NCI-H2107 treated with DMSO at 0.1 percent for 48 hours (cell line): ENCODE measurements at regions not wholly inside any gene's neighbourhood (a gene's known extent, or its start where the extent isn't known, plus 50 kb on each side); places are given as distances from the start of the nearest gene placed in this dataset.

Experiments
- DNase-seq: peaks from one replicate; lab custom pipeline; 2025; ENCODE audit not compliant: unreplicated experiment; lab: John Stamatoyannopoulos, UW

DNA sequence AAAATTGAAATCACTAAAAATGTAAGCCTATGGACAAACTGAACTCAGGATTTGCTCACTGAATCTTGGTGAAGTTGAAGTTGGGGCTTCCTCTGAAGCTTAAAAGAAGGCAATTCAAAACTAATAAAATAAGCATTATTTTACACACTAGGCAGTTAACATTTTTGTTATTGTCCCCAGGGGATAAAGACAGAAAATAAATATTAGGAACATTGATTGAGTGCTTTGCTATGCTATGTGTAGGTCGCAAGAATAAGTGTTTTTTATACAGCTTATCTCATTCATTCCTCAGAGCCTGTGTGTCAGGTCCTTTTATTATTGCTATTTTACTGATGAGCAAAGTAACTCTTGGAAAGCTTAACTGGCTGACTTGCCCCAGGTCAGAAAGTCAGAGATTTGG, 82.2 kb downstream of the ZNF608 start:
- no peak for DNase-seq

DNA sequence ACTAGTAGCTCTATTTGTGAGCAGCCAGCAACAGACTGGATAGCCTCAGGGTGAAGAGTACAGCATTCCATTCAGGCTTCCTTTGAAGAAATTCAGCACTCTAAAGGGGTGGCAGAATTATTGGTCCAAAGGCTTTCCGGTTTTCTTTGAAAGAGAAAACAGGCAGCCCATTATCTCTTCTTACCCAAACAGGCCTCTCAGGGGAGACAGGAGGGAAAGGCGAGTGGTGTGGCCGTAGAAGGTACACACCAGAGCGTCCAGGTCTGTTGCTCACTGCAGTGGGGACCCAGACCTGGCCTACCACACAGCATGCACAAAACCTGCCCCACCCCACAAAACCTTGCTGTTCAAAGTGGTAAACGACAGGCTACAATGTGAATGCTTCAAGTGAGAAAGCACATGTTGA, 83.3 kb downstream of the ZNF608 start:
- DNase-seq = no peak

DNA sequence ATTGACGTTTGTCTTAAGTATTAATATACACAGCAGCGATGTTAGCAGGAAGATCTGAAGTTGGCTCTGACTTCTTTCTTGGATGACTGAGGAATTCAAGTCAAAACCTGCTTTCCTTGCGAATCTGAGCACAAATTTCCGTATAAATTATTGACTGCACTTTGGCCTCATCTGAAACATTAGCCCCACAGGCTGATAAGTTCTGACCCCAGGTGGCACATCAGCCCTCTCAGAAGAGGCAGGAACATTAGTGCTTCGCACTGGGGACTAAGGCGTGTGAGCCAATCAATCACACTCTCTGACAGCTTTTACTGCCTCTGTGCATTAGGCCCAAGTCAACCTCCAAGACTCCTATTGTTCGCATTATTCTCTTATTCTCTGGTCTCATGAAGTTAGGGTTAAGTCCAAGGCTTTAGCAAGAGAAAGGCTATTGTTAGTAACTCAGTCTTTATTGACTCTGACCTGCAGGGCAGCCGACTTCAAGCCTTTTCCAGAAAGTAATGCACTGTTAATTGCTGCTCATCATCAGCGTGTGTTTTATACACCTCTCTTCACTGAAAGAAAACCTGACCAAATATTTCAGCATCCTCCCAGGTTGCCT, 84.2 kb downstream of the ZNF608 start:
- DNase-seq = peak; percentile 11

DNA sequence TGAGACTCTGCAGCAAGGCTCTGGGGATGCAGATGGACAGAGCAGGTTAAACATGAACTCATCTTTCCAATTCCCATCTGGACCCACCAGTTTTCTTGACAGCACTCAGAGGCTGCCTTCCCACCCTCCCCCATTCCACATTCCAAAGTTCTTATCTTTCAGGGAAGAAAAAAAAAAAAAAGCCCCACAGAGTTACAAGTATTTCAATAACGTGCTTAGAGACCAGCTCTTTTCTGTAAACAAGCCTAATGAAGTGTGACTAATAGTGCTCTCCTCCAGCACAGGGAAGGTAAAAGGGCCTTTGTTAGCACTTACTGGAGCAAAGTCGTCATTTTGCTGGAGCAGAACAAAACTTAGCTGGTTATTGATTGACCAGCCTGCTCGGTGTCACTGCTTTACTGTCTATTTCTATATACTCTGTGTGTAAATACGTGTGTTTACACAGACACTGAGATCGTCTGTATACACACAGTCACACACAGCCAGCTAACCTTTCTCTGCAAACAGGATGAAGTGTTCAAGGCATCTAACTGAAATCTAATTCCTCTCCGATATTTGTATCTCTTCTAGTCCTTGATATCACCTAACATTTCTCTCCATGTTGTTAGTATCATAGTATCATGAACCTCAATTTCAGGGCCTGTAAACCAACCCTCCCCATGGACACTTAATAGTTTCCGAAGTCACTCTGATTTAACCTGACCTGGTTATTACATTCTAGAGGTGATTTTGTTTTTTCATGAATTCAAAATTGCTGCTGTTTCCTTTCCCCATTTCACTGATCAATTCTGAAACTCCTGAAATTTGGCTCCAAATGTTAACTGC, 84.9 kb downstream of the ZNF608 start:
- peak; percentile 64 for DNase-seq

DNA sequence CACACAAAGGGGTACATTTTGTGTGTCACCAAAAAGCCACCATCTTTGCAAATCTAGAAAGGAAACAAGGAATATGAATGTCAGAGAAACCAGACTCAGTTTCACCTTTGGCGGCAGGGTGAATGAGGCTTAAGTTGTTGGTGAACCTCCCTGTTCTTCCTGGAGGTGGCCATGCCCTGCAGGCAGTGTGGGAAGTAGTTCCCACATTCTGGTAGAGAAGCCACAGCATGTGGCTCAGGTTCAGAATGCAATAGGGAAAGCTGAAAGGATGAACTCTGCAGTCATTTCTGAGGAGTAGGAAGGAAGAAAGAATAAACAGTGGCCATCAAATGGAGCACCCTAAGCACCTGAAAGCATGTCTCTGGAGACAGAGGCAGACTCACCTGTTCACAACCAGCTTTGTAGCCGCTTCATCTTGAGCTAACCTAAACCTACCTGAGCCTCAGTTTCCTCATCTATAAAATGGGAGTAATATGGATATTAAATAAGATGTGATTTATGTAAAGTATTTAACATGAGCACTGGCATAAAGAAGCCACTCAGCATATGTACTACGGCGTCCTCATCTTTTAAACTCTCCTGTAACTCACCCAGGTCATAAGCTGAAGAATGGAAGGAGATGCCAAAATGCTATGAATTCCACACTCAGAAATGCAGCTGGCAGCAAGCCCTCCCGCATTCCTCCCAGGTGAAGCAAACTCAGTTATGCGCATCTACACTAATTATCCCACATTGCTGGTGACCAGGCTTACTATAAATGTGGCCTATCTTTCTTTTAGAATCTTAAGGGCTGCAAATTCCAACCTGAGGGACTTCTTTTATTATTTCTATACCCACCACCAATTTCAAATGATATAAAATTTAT, 86.0 kb downstream of the ZNF608 start:
- DNase-seq = no peak

DNA sequence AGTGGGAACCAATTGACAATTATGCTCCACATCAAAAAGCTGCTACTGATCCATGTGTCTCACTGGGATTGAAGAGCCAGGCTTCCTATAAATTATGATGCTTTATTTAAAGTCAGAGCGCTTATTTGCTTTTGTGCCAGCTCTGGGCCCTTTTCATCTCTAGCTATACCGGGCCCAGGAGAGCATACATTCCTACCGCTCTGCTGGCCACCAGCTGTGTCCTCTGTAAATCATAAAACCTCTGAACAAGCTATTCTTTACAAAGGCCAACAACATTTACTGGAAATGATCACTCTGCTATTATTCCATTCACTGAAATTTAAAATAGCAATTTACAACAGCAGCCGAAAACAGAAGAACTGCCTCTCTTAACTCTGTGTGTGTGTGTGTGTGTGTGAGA, 86.6 kb downstream of the ZNF608 start:
- DNase-seq = peak; percentile 11

DNA sequence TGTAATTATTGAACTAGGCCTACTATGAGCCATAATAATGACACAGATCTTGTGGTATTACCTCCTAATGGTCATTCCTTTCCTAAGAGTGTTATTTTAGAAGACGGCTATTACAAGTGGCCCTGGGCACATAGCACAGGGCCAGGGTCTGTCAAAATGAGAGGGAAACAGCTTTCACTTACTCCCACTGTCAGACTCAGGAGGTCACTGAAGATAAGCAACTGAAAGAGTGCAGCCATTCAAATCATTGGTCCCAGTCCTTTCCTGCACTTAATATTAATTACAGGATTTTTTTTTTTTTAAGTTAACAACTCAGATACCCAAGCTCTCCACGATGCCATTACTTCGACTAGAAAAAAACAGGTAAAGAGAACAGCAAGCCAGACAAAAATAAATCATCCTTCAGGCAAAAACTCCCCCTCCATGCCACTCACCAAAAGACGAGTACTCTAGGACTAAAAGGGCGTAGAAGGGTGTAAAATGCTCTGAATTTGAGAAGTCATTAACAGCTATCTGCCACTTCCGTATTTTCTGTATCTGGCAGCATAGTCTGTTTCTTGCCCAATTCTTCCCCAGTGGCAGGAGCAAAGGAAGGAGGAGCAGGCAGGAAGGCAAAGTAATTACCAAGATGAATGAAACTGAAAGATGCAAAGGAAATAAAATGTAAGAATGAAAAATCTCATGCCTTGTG, 87.4 kb downstream of the ZNF608 start:
- DNase-seq = no peak

DNA sequence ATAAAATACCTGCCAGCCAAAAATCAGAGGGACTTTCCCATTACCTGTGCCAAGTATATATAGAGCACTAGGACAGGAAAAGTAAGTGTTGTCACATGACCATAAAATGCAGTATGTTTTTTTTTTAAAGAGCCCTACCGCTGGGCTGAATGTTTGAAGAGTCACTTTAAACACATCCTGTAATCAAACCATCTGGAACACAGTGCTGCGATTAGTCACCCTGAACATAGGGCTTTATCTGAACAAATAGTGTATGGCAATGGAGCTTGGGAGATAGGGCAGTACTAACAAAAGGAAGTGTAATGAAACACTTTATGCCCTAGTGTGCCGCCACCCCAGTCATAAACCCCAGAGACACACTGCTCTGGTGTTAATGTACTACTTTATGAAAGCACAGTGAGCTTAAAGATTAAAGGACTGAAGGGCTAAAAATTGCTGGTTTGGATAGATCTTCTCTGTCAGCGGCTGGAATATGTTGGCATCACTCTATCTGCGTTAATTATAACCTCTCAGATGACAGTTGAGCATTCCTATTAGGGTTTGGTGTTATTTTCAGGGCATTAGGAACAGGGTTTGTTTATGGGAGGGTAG, 90.4 kb downstream of the ZNF608 start:
- DNase-seq = peak; percentile 92

DNA sequence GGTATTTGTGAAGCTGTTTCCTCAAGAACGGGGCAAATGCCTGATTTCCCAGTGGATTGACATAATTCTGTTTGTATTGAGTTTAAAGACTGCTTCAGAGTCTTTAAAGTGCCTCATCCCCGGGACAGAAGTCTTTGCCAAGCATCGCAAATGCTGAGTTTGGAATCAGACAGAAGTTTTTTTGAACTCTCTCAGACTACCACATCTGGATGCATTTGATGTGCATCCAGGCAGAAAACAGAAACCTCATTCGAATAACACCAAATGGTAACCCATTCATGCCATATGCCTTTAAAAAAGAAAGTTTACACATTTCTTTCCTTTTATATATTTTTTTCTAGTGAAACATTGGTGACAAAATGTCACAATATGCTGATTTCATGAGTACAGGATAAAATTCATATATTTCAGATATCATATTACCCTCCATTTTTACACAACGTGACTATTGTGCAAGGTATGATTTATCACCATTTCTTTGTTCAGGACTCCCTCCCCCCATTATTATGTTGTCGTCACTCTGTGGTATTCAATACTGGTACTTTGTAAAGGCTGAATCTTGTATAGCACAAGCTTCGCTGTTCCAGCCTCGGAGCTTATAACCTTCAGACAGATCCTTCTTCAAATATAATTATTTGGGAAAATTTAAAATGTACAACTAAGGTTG, 91.1 kb downstream of the ZNF608 start:
- peak; percentile 65 for DNase-seq

DNA sequence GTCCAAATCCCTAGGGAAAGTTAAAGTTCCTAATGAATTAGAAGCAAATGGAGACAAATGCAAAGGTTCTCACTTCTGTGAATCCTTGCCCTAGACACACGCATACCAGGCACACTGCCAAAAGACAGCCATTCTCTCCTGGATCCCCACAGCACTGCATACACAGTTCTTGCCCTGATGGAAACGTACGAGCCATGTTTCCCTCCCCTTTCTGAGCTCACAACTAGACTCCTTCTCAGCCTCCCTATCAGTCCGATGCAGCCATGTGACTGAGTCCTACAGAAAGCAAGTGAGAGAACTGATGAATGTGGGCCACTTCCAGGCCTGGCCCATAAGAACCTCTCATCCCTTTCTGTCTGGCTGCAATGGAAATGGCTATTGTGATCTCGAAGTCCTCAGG, 92.0 kb downstream of the ZNF608 start:
- no peak for DNase-seq

DNA sequence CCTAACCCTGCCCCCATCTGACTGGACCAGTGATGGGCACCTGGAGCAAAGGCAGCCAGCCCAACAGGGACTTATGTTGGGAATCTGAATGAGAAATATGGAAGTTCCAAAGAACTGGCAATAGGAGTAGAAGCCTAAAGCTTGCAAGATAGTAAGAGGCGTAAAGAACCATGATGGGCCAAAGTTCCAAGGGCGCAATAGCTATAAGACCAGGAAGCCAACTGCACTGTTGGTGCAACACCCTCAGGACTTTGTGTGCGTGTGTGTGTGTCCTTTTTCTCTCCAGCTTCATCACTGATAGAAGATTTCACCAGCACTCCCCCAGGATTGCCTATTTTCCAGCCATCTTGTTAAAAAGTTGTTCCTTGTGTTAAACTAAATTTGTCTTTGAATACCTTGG, 92.8 kb downstream of the ZNF608 start:
- DNase-seq = no peak

DNA sequence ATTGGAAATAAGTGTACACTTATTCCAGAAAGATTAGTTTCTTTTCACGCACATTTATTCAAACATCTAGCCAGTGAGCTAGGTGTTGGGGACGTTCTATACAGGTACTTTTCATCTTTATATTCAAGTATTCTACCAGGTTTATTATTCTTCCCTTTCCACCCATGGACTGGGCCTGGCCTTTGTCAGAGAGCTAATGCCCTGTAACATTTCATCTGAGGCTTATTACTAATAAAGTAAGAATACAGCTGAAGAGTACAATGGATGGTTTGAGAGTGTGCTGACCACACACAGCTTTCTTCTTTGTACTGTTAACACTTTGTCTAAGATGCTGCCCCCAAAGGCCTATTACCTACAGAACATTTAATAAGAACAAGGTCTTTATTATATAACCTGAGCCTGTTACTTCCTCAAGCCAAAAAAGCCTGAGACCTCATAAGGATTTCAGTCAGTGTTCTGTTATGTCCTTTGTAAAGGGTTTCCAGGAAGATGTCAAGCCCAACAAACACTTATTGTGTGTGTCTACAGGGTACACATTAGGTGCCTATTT, 93.5 kb downstream of the ZNF608 start:
- DNase-seq = no peak

DNA sequence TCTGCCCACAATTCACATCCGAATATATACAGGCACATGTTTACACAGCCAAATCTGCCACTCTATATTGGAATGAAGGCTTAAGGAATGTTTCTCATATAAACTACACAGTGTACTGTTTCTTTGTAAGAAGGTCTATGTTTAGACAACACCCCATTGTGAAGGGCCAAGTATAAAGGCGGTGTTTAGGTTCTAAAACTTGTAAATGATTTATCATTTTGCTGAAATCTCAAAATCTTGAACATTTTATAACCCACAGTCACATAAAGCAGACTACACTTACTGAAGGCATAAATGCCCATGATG, 94.0 kb downstream of the ZNF608 start:
- no peak for DNase-seq

DNA sequence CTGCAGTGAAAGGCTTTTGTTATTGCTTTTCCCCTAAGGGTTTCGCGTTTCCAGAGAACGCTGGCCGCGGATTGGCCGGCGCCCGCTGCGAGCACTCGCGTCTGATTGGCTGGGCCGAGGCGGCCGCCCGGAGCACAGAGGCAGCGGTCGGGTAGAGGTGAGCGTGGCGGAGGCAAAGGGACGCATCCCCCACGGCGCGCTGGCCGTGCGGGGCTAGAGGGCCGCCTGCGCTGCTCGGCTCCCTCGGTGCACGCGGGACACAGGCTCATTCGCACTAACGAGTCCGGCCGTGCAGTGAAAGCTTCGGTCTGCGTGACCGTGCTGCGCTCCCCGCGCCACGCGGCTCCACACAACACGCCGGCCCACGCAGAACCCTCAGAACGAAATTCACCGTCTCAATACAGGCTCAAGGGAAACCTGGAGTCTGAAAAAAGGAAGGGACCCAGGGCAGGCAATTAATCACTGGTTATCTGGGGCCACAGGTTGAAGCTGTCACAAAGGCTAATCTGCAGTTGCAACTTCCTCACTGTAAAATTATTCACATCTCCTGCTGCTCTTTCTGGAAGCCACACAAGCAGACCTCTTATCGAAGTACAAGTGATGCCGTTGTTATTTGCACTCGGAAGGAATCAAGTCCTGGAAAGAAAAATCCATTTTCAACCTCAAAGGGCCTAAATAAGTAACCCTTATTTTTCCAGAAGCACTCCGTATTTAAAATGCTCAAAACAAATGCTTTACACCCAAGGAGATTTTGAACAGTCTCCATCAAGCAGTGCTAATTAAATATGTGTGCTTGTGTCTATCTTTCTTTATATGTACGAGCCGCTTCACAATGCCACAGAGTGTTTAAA, 94.6 kb downstream of the ZNF608 start:
- no peak for DNase-seq

DNA sequence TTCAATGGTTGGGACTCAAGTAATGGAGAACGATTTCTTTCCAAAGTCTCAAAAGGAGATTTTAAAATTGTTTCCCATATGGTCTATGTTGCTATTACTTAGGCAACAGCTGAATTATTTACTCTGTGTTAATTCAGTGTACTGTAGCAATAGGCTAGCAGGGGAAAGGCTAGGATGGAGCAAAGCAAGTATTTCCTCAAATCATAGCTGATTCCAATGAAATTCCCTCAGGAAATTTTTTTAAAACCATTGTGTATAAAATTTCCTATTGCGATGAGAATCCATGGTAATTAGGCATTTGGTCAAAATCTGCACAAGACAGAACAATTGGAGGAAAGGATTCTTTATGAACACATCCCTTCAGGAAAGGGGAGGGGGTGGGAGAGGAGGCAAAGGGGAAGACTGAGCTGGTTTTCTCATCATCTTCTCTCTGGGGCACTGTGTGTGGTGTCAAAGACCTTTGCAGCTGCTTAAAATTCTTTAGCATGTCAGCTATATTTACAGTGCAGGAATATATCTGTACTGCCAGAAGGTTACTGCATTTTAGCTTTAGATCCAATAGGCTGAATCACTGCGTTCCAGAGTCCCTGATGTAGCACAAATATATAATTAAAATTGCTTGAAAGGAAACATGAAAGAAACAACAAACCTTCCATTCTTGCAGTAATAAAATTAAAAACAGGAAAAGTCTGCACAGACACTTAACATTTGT, 95.3 kb downstream of the ZNF608 start:
- peak; percentile 46 for DNase-seq

DNA sequence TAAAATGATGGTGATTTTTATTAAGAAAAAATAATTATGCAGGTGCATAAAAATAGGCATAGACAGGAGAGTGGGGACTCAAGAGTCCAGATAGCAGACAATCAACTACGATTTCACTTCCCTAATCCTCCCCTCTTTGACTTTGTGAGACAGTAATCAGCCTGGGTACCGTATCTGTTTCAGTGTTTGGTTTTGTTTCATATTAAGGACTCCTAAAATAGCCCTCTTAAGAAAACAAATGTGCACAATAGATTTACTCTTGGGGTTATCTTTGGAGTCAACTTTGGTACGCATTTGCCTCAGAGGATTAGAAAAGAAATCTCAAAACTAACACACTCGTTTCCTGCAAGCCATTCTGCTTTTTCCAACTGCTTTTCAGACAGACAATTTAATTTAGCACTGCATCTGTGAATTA, 96.3 kb downstream of the ZNF608 start:
- DNase-seq = no peak

DNA sequence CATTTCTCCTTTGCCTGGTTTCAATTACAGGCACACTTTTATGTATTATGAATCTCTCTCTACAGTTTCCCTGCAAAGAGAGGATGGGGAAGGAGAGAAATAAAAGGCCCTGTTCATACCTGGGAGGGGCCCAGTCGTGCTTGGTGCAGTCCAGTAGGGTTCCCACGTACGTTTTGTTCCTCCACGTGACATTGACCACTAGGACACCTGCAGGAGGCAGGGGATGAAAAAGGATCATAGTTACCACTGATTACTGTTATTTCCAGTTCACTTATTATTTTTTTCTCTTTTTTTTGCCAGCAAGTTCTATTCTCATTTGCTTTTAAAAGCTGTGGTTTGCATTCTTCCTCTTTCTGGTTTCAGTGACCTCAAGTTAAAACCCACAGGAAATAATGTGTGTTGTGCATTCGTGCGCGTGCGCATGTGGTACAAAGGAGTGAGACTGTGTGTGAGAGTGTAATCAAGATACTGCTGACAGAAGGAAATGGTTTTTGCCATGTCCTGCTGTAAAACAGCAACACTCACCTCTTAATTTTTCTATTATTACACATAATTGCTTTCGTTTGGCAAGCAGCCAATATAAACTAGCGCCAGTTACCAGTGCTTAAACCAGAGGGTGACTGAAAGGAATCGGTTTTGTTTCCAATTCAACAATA, 96.8 kb downstream of the ZNF608 start:
- peak; percentile 66 for DNase-seq

DNA sequence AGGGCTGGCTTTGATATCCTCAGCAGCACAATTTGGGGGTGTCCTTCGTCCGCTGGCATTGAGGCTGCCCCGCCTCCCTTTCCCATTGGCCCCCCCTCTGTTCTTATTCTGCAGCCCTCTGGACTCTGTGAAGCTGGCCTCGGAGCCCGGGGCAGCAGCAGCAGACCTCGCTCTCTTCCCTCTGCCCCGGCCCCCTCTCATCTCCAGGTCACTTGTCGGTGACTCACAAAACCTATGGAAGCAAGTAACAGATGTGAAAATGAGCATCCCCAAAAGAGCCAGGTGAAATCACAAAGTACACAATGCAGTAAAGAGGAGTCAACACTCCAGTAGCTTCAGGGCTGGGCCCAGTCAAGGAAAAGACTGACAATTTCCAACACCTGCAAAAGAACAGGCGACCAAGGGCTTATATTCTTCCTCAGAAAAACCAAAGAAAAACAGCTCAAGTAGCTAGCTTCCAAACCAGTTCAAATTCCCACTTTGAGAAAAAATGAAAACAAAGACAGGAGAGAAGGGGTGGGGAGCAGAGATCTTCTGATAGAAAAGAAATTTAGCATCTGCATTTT, 97.5 kb downstream of the ZNF608 start:
- no peak for DNase-seq
